Panc1 (cell line): ENCODE measurements at regions not wholly inside any gene's neighbourhood (a gene's known extent, or its start where the extent isn't known, plus 50 kb on each side); places are given as distances from the start of the nearest gene placed in this dataset.

Source experiments
- ATAC-seq: fragments of 200-7000 bp; cut with Tn5 transposase; 2 replicates; pipeline ENCODE4 v1.9.1; 2020; ENCODE audit warnings: mild to moderate bottlenecking, moderate library complexity
- BruUV-seq: library from RNA; stranded (reverse); fragments of 400-500 nt; replicated peaks from 2 replicates; lab custom pipeline; 2021; lab: Mats Ljungman, UMichigan
- CTCF ChIA-PET: fragments of 300-600 bp; sonication (Branson Sonifier 250); formaldehyde crosslinking; loops from one replicate; lab custom pipeline; 2022; ENCODE audit warnings: antibody characterized with exemption; lab: Charles Lee
- POLR2A ChIA-PET: fragments of 300-600 bp; sonication (Branson Sonifier 250); formaldehyde crosslinking; loops from one replicate; lab custom pipeline; 2022; ENCODE audit warnings: antibody characterized with exemption; lab: Charles Lee
- DNase-seq: peaks from one replicate; pipeline ENCODE4 v3.0.0-alpha.2; 2010; ENCODE audit warnings: low read depth, low spot score
- H3K27ac ChIP-seq: 2 replicates; pipeline ENCODE4 v1.5.1; 2011; ENCODE audit warnings: mild to moderate bottlenecking, low read length, inconsistent platforms
- H3K27me3 ChIP-seq: fragments of 200-500 bp; sonication (Bioruptor generic); 2 replicates; pipeline ENCODE4 v1.6.0; 2014; ENCODE audit warnings: low read length, inconsistent platforms; ENCODE audit not compliant: control insufficient read depth, insufficient read depth
- H3K36me3 ChIP-seq: fragments of 200-500 bp; sonication (Bioruptor generic); 2 replicates; pipeline ENCODE4 v1.5.1; 2014; ENCODE audit warnings: inconsistent platforms, mild to moderate bottlenecking, low read length, moderate library complexity; ENCODE audit not compliant: control insufficient read depth, insufficient read depth
- H3K4me1 ChIP-seq: 2 replicates; pipeline ENCODE4 v1.5.1; 2011; ENCODE audit warnings: inconsistent platforms, mild to moderate bottlenecking, low read length, moderate library complexity; ENCODE audit not compliant: control insufficient read depth, insufficient read depth
- H3K4me3 ChIP-seq, 2 experiments: 2 replicates each; pipeline ENCODE4 v1.5.1; 2011 to 2012; ENCODE audit warnings: low read depth in 2 of 2, low read length in 2 of 2, mild to moderate bottlenecking in 2 of 2, inconsistent platforms in 1 of 2, moderate library complexity in 1 of 2
- H3K9me3 ChIP-seq: fragments of 200-500 bp; sonication (Bioruptor generic); 2 replicates; pipeline ENCODE4 v1.5.1; 2014; ENCODE audit warnings: low read depth, mild to moderate bottlenecking, inconsistent platforms, low read length, moderate library complexity; ENCODE audit not compliant: control insufficient read depth, insufficient read depth
- POLR2AphosphoS5 ChIP-seq: IDR thresholded peaks from 2 replicates; pipeline ENCODE4 v1.6.1; 2012; ENCODE audit warnings: mild to moderate bottlenecking, low read depth, low read length, moderate library complexity
- SIN3A ChIP-seq: IDR thresholded peaks from 2 replicates; pipeline ENCODE4 v1.6.1; 2012; ENCODE audit warnings: low read depth, mild to moderate bottlenecking, low read length, moderate library complexity, borderline replicate concordance; ENCODE audit not compliant: insufficient read depth
- TCF7L2 ChIP-seq: IDR thresholded peaks from 2 replicates; pipeline ENCODE4 v1.6.1; 2011; ENCODE audit warnings: mild to moderate bottlenecking, low read depth, low read length, inconsistent platforms
- in situ Hi-C: cut with HindIII; loops from 2 replicates; pipeline ENCODE4 v1.10.0; 2016; ENCODE audit warnings: low sequenced_read_pairs, low pct_unique_long_range_greater_than_20kb
- intact Hi-C: fragments of 100-400 bp; cut with micrococcal nuclease; formaldehyde crosslinking; loops from one replicate; pipeline ENCODE4 v1.10.0; 2022; ENCODE audit not compliant: unreplicated experiment
- TF ChIP-seq, protein P1 (sequence below), 2 experiments: IDR thresholded peaks; 2 replicates each; pipeline ENCODE4 v1.6.1; 2011 to 2012; ENCODE audit warnings: low read depth in 2 of 2, control low read depth in 1 of 2, low read length in 1 of 2, mild to moderate bottlenecking in 1 of 2, moderate library complexity in 1 of 2; ENCODE audit not compliant: insufficient read depth in 1 of 2
- TF ChIP-seq, protein P2 (sequence below): fragments of 450-650 bp; IDR thresholded peaks from 2 replicates; pipeline ENCODE4 v1.5.1; 2017; ENCODE audit warnings: mild to moderate bottlenecking

DNA sequence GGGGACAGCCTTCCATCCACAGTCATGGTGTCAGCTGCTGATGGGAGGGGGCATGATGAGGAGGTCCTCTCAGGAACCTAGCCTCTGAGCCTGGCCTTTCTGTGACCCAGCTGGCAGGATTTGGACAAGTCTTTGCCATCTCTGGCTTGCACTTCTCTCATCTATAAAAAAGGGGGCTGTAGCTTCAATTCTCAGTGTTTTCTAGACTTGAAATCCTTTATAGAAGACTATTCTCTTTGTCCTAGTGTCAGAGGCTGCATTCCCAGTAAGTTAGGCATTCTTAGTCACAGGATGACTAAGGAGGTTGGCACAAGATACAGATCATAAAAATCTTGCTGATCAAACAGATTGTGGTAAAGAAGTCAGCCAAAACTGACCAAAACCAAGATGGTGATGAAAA lies 958.5 kb downstream of the CNTNAP5 start:
- H3K27me3 ChIP-seq: no peaks in the 10 kb centered on the region
- POLR2A ChIA-PET: no interaction called here
- TF ChIP-seq, protein P1, sequence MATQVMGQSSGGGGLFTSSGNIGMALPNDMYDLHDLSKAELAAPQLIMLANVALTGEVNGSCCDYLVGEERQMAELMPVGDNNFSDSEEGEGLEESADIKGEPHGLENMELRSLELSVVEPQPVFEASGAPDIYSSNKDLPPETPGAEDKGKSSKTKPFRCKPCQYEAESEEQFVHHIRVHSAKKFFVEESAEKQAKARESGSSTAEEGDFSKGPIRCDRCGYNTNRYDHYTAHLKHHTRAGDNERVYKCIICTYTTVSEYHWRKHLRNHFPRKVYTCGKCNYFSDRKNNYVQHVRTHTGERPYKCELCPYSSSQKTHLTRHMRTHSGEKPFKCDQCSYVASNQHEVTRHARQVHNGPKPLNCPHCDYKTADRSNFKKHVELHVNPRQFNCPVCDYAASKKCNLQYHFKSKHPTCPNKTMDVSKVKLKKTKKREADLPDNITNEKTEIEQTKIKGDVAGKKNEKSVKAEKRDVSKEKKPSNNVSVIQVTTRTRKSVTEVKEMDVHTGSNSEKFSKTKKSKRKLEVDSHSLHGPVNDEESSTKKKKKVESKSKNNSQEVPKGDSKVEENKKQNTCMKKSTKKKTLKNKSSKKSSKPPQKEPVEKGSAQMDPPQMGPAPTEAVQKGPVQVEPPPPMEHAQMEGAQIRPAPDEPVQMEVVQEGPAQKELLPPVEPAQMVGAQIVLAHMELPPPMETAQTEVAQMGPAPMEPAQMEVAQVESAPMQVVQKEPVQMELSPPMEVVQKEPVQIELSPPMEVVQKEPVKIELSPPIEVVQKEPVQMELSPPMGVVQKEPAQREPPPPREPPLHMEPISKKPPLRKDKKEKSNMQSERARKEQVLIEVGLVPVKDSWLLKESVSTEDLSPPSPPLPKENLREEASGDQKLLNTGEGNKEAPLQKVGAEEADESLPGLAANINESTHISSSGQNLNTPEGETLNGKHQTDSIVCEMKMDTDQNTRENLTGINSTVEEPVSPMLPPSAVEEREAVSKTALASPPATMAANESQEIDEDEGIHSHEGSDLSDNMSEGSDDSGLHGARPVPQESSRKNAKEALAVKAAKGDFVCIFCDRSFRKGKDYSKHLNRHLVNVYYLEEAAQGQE (IDR thresholded peaks at IDR 0.05; ENCODE audit: insufficient read depth in 1 of 2, low read depth in 2 of 2, low read length in 1 of 2): peak in 1 of 2 experiments; percentile 19; a peak in 1 of 4 replicates
- TF ChIP-seq SIN3A: no peak
- H3K27ac ChIP-seq: no peak overlapping the region
- ATAC-seq: peak; percentile 93
- BruUV-seq: no TSS peak
- CTCF ChIA-PET: no interaction called here
- in situ Hi-C loops: no loop called here
- peaks cover 6% of the 10 kb centered on the region; the same call in 1 of the 2 replicates for H3K4me1 ChIP-seq
- H3K4me3 ChIP-seq: no peak overlapping the region
- DNase-seq: peak; percentile 82
- no peaks in the 10 kb centered on the region for H3K36me3 ChIP-seq
- intact Hi-C loops: no loop called here
- no peaks in the 10 kb centered on the region for H3K9me3 ChIP-seq

DNA sequence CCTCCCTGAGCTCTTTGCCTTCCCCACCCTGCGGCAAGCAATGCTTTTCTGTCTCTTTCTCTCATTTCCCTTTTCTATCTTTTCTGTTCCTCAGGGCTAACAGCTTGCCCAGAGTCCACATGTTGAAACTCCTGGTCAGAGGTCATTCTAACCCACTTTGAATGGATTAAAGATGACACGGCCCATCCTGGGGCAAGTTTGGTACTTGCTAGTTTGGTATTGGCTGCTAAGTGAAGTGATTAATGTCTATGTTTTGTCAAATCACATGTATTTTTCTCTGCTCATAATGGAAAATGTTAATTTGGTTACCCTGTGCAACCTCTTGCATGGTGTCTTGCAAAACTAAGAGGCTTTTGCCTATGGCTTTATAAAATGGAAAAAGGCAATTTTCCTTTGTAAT lies 960.2 kb downstream of the CNTNAP5 start:
- in situ Hi-C loops: no loop called here
- Histone ChIP-seq H3K27ac (no peak overlapping the region), H3K9me3 (no peaks in the 10 kb centered on the region), H3K4me3 (no peak overlapping the region), H3K4me1 (peaks cover 6% of the 10 kb centered on the region; the same call in 1 of the 2 replicates), H3K27me3 (no peaks in the 10 kb centered on the region), H3K36me3 (no peaks in the 10 kb centered on the region)
- TF ChIP-seq POLR2AphosphoS5 (no peak), TCF7L2 (no peak), SIN3A (no peak)
- TF ChIP-seq, protein P1 (IDR thresholded peaks at IDR 0.05; ENCODE audit: insufficient read depth in 1 of 2, low read depth in 2 of 2, low read length in 1 of 2): no peak
- TF ChIP-seq, protein P2, sequence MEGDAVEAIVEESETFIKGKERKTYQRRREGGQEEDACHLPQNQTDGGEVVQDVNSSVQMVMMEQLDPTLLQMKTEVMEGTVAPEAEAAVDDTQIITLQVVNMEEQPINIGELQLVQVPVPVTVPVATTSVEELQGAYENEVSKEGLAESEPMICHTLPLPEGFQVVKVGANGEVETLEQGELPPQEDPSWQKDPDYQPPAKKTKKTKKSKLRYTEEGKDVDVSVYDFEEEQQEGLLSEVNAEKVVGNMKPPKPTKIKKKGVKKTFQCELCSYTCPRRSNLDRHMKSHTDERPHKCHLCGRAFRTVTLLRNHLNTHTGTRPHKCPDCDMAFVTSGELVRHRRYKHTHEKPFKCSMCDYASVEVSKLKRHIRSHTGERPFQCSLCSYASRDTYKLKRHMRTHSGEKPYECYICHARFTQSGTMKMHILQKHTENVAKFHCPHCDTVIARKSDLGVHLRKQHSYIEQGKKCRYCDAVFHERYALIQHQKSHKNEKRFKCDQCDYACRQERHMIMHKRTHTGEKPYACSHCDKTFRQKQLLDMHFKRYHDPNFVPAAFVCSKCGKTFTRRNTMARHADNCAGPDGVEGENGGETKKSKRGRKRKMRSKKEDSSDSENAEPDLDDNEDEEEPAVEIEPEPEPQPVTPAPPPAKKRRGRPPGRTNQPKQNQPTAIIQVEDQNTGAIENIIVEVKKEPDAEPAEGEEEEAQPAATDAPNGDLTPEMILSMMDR: no peak
- no TSS peak for BruUV-seq
- intact Hi-C loops: no loop called here
- DNase-seq (no peak), ATAC-seq (no peak)
- ChIA-PET POLR2A (no interaction called here), CTCF (no interaction called here)
